ENCODE measurements at regions not wholly inside any gene's neighbourhood (a gene's known extent, or its start where the extent isn't known, plus 50 kb on each side); places are given as distances from the start of the nearest gene placed in this dataset.

DNA sequence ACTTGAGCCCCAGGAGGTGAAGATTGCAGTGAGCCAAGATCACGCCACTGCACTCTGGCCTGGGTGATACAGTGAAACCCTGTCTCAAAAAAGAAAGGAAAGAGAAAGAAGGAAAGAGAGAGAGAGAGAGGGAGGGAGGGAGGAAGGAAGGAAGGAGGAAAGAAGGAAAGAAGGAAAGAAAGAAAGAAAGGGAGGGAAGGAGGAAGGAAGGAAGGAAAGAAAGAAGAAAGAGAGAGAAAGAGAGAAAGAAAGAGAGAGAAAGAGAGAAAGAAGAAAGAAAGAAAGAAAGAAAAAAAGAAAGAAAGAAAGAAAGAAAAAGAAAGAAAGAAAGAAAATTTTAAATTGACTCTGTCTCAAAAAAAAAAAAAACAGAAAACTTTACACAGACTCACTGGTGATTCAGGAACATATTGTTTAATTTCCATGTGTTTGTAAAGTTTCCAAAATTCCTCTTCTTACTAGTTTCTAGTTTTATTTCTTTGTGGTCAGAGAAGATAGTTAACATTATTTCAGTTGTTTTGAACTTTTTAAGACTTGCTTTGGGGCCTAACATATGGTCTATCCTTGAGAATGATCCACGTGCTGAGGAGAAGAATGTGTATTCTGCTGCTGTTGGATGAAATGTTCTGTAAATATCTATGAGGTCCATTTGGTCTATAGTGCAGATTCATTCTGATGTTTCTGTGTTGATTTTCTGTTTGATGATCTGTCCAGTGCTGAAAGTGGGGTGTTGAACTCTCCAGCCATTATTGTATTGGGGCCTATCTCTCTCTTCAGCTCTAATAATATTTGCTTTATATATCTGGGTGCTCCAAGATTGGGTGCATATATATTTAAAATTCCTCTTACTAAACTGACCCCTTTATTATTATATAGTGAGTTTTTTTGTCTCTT, 204.4 kb upstream of the SERP2 start:
- TF ChIP-seq, protein P1, sequence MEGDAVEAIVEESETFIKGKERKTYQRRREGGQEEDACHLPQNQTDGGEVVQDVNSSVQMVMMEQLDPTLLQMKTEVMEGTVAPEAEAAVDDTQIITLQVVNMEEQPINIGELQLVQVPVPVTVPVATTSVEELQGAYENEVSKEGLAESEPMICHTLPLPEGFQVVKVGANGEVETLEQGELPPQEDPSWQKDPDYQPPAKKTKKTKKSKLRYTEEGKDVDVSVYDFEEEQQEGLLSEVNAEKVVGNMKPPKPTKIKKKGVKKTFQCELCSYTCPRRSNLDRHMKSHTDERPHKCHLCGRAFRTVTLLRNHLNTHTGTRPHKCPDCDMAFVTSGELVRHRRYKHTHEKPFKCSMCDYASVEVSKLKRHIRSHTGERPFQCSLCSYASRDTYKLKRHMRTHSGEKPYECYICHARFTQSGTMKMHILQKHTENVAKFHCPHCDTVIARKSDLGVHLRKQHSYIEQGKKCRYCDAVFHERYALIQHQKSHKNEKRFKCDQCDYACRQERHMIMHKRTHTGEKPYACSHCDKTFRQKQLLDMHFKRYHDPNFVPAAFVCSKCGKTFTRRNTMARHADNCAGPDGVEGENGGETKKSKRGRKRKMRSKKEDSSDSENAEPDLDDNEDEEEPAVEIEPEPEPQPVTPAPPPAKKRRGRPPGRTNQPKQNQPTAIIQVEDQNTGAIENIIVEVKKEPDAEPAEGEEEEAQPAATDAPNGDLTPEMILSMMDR (IDR thresholded peaks at IDR 0.05 in 2 of 3, conservative IDR thresholded peaks at IDR 0.05 in 1 of 3; ENCODE audit: control insufficient read depth in 2 of 3, extremely low read depth in 1 of 3, insufficient read depth in 1 of 3, low read depth in 3 of 3, low read length in 3 of 3): no peak
- TF ChIP-seq GABPA (IDR thresholded peaks at IDR 0.05; ENCODE audit: low read depth) (no peak), FOS (IDR thresholded peaks at IDR 0.05; ENCODE audit: borderline replicate concordance, extremely low read depth, insufficient read length) (no peak), MXI1 (IDR thresholded peaks at IDR 0.05; ENCODE audit: low read depth, low read length) (no peak), ZZZ3 (IDR thresholded peaks at IDR 0.05; ENCODE audit: control insufficient read depth, insufficient read length, low read depth) (no peak), CHD1 (IDR thresholded peaks at IDR 0.05; ENCODE audit: low read depth, low read length) (no peak), CHD4 (IDR thresholded peaks at IDR 0.05) (no peak)
- TF ChIP-seq, protein P2, sequence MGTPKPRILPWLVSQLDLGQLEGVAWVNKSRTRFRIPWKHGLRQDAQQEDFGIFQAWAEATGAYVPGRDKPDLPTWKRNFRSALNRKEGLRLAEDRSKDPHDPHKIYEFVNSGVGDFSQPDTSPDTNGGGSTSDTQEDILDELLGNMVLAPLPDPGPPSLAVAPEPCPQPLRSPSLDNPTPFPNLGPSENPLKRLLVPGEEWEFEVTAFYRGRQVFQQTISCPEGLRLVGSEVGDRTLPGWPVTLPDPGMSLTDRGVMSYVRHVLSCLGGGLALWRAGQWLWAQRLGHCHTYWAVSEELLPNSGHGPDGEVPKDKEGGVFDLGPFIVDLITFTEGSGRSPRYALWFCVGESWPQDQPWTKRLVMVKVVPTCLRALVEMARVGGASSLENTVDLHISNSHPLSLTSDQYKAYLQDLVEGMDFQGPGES (IDR thresholded peaks at IDR 0.05): no peak

Data from GM12878 (cell line).